ENCODE measurements at regions not wholly inside any gene's neighbourhood (a gene's known extent, or its start where the extent isn't known, plus 50 kb on each side); places are given as distances from the start of the nearest gene placed in this dataset.
"Not testable (repeated sequence)": the region's sequence is repeated elsewhere in the genome, so short reads cannot be mapped to it uniquely, and the experiment has no call there.

DNA sequence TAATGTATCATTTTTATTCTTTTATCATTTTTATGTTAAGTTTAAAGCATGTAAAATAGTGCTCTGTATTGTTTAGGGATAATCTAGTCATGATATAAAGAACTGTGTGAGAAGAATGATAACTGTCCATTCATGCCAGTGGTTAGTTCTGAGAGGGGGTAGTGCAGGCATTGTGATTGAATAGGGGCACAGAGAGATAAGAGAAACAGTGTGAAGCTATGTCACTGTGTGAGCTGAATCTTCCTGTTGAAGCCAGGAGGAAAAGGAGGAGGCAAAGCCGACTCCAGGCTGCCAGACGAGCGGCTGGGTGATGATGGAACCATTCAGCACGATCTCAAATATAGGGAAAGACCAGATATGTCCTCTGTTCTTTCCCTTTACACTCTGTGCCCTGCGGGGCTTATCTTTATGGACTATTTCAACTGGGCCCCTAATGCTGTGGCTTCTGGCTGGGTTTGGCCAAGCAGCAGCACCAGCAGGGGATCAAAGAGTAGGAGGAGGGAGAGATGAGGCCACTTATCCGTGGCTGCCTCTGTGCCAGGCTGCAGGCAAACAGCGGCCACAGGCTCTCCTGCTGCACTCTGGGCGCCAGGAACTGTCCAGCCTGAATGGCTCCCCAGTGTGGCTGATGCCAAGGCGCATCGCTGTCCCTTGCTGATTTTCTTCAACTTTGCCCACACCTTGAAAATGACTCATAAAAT, 128.0 kb downstream of the SPP2 start:
- no peak for DNase-seq

DNA sequence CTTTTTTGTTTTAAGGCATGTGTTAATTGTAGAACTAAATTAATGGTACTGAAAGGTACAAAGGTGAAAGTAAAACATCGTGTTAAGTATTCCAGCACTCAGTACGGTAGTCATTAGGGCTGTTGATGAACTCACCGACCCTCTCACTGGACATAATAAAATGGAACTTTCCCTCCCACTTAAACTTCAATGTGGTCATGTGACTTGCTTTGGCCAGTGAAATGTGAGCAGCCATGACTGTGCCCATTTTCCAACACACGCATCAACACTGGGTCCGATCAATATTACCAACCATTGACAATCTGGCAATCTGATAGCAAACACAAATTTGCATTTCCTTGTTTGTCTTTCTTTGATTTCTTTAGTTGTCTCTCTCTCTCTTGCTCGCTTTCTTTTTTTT, 125.1 kb downstream of the SPP2 start:
- DNase-seq = no peak

- DNase-seq = no peak
These were observed 124.2 kb downstream of the SPP2 start for GRCh38 chr2:234174742-234175141.

GRCh38 chr2:234172532-234172931, 122.0 kb downstream of the SPP2 start:
- no peak for DNase-seq

DNA sequence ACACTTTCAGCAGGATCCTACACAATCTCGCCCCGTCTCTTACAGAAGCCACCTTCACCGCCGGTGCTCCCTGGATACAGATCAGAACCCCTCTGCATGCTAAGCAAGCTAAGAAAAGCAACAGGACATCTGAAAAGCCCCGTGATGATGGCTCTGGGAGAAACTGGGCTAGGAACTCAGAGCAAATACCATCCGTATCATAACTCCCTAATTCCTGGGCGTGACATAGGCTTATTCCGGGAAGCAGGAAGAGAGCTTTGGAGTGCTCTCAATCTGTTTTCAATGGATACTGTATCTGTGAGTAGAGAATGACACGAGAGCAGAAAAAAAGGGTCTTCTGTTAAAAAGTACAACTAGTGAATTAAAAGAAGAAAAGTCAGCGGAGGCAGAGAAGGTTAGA, 121.6 kb downstream of the SPP2 start:
- no peak for DNase-seq

DNA sequence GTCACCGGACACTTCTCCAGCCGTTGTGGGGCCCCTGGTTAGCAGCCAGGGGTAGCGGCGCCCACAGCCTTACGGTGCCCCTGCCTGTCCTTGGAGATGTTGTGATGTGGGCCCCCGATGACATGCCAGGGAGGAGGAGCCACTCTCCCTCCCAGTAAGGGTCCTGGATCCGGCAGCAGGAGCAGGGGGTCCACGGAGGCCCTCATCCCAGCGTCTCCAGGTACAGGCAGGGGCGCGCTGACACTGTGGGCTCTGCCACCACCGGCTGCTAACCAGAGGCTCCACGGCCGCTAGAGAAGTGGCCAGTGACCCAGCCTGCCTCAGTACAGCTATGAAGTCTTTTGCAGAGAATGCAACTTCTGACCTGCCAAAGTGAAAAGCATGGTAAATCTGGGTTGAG, 121.2 kb downstream of the SPP2 start:
- DNase-seq = no peak

DNA sequence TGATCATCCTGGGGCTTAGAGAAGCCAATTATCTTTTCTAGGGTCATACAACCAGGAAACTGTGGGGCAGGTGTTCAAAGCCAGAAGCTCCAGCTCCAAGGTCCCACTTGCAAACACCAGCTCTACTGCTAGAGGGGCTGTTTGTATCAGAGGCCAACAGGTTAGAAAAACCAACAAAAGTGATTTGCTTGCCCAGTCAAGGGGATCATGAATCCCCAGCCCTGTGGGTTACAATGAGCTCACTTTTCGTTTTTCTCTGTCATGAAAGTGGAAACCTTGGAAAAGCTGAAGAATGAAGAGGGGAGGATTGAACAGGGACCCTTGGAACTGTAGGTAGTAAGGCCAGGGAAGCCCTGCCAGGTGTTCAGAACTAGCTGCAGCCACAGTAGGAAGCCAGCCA, 119.2 kb downstream of the SPP2 start:
- no peak for DNase-seq

- not testable (repeated sequence) for DNase-seq
These were observed 118.4 kb downstream of the SPP2 start for GRCh38 chr2:234168605-234169570.

DNA sequence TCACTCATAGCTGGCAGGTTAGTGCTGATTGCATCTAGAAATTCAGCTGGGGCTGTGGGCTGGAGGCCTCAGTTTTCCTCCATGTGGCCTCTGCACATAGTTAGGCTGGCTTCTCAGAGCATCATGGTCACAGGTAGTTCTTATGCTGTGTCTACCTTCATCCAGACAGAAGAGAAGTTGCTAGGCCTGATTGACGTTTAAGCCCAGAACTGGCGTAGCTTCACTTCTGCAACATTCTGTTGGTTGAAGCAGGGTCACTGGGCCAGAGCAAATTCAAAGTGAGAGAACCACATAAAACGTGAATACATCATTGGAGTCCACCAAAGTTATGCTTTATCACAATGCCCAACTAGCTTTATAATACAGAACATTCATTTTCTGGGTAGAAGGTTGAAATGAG, 116.0 kb downstream of the SPP2 start:
- no peak for DNase-seq

- DNase-seq = no peak
These were observed 114.9 kb downstream of the SPP2 start for GRCh38 chr2:234165421-234165820.

- no peak for DNase-seq
These were observed 114.3 kb downstream of the SPP2 start for GRCh38 chr2:234164493-234165413.

GRCh38 chr2:234163510-234164045, 113.1 kb downstream of the SPP2 start:
- DNase-seq = no peak

GRCh38 chr2:234162861-234163260, 112.4 kb downstream of the SPP2 start:
- DNase-seq = no peak

- DNase-seq = no peak
These were observed 111.4 kb downstream of the SPP2 start for GRCh38 chr2:234161932-234162331.

DNA sequence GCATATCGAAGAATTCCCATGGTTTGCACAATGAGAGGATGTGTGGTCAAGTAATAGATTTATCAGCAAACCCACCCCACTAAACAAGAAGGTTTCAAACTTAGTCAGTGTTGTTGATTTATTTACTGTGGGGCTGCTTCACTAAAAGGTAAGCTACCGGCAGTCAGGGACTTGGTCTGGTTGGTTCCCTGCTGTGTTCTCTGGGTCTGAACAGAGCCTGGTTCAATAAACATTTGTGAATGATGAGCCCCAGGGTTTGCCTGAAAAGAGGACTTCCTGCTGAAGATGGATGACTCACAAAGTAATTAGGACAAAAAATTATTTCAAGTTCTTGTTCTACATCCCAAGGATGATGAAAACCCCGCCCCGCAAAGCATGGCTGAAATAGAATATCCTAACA, 108.3 kb downstream of the SPP2 start:
- no peak for DNase-seq

- no peak for DNase-seq
These were observed 107.5 kb downstream of the SPP2 start for GRCh38 chr2:234157817-234158588.

DNA sequence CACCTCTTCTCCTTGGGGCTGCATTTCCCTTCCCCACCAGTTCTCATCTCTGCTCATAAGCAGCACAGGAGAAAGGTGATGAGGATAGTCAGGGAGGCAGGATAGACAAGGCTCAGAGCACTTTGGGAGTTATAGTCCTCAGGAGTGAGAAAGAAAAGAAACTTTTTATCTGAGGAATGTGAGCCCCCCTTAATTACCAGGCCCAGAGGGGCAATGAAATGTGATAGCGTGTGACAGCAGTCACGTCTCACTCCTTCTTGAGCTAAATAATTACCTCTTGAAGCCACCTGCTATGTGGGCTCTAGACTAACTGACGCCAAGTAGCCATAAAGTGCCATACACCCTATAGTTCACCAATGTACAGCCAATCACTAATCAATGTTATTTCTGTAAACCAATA, 105.8 kb downstream of the SPP2 start:
- no peak for DNase-seq

GRCh38 chr2:234152835-234153234, 102.3 kb downstream of the SPP2 start:
- DNase-seq = not testable (repeated sequence)

GRCh38 chr2:234147335-234147861, 96.9 kb downstream of the SPP2 start:
- DNase-seq = no peak

GRCh38 chr2:234146087-234146826, 95.8 kb downstream of the SPP2 start:
- no peak for DNase-seq

DNA sequence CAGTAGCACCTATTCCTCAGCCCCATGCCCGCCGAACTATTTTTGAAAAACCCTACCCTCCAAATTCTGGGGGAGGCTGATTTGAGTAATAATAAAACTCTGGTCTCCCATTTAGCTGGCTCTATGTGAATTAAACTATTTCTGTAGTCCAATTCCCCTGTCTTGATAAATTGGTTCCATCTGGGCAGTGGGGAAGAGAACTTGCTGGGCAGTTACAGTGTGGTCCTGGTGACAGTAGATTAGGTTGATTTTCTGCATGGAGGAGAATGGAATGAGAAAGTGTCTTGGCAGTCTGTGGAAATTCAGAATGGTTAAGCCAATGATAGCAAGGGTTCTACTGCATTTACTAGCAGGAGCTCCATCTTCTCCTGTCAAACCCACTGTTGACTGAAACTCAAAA, 95.0 kb downstream of the SPP2 start:
- DNase-seq = no peak
